ENCODE measurements at regions not wholly inside any gene's neighbourhood (a gene's known extent, or its start where the extent isn't known, plus 50 kb on each side); places are given as distances from the start of the nearest gene placed in this dataset.

- TF ChIP-seq CTCF (IDR thresholded peaks at IDR 0.05) (no peak), POLR2A (IDR thresholded peaks at IDR 0.05) (no peak)
Measured at GRCh38 chr20:60634491-60635172, 617.4 kb upstream of the CDH4 start.

All from lower leg skin (tissue), 3 donors.